IPS-NIHi11 (cell line): ENCODE measurements at regions not wholly inside any gene's neighbourhood (a gene's known extent, or its start where the extent isn't known, plus 50 kb on each side); places are given as distances from the start of the nearest gene placed in this dataset.
"Not testable (repeated sequence)": the region's sequence is repeated elsewhere in the genome, so short reads cannot be mapped to it uniquely, and the experiment has no call there.

Experiments used
- DNase-seq: peaks from one replicate; pipeline ENCODE4 v3.0.0; 2012; ENCODE audit warnings: mixed read lengths, low spot score

DNA sequence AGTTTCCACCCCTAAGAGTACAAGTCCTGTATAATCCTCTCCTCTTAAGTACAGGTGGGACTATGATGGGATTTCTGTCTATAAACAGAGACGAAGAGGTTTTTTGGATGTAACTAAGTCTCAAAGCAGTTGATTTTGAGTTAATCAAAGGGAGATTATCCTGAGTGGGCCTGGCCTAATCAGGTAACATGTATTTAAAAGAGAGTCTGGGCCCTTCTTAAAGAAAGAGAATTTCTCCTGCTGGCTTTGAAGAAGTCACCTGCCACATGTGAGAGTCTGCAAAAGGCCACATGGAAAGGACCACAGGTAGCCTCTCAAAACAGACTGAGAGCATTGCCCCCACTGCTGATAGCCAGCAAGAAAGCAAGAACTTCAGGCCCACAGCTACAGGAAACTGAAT is 142.3 kb downstream of the IRX5 start:
- no peak for DNase-seq

DNA sequence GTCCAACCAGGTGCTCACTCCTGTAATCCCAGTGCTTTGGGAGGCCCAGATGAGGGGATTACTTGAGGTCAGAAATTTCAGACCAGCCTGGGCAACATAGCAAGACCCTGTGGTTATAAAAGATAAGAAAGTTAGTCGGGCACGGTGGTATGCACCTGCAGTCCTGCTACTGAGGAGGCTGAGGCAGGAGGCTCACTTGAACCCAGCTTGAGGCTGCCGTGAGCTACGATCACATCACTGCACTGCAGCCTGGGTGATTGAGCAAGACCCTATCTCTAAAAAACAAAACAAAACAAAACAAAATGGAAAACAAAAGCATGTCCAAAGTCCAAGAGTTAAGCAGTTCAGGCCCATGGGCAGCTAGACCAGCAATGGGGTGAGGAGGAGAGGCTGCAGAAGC is 143.2 kb downstream of the IRX5 start:
- DNase-seq, result no peak

DNA sequence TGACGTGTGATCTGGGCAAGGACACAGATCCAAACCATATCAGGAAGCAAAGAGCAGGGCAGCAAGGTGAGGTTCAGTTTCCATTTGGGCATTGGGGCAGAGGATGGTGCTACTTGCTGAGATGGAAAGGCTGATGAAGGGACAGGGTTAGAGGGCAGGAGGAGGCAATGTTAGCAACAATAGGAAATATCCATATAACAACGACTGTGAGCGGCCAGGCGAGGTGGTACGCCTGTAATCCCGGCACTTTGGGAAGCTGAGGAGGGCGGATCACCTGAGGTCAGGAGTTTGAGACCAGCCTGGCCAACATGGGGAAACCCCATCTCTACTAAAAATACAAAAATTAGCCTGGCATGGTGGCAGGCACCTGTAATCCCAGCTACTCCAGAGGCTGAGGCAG is 144.5 kb downstream of the IRX5 start:
- DNase-seq, result not testable (repeated sequence)

DNA sequence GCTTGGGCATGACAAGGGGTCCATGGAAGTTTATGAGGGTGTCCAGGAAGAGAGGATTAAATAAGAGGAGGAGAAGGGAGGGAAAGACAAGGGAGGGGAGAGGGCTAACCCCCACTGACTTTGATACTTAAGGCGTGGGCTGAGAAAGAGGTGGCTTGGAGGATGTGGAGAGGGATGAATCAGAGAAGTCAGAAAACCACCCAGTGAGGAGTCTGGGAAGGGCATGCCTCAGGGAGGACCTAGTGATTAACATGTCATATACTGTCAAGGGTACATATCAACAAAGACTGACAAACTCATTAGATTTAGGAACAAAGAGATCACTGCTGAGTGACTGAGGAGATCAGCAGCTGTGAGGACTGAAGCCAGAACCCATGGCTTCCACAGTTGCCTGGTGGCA is 145.4 kb downstream of the IRX5 start:
- DNase-seq, result no peak

DNA sequence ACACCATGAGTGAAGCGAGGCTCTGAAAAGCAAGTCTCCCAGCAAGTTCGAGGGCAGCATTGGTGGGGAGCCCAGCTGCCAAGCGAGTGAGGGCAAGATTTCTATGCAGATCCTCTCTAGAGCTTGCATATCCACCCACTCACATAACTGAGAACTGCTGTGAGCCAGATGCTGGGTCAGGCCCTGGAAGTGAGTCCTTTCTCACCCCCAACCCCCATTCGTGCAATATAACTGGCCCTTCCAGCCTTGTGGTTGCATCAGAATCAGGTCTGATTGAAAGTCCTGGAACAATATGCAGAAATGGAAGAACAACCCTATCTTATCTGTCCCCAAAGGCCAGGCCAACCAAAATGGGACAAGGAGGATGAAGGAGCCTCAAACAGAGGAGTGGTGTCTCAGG is 146.6 kb downstream of the IRX5 start:
- DNase-seq, result no peak

DNA sequence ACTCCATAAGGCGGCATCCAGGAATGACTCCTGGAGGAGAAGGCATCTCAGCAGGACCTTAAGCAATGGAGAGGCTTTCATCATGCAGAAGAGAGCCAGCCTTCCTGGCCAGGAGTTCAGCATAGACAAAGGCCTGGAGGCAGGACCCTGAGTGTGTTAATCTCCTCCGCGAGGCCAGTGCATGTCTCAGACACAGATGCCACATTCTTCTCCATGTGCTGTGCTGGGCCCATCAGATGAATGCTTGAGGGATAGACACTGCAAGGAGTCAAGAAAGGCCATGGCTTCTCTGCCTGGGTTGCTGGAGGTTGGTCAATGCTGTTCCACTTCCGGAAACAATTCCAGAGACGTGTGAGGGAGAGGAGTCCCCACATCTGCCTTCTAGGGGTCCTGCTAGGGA is 147.5 kb downstream of the IRX5 start:
- DNase-seq, result no peak

DNA sequence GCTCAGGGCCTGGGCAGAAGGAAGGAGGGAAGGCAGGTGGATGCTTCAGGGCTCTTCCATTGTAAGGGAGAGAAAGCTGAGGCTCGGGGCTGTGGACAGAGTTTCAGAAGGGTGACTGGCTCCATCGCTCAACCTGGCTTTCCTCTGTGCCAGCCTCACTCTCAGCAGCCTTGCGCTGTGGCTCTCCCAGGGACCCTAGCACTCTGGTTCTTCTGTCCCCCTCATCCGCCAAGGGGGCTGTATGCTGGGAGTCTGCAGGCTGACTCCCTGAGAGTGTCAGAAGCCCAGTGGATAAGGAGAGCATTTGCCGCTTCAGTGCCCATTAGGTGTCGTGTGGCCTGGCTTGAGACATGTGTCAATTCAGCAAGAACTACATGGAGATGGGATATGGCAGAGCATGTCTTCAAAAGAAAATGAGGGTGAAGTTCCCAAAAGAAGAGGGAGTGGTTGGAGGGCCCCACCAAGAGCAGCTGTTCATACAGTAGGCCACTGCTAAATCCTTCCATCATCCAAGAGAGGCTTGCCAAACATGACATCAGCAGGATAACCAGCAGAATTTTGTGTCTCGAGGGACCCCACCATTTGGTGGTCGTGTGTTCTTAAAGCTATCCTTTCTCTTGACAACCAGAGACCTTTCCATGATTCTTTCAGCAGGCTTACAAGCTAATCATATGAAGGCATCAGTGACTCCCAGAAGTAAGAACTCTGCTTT is 148.2 kb downstream of the IRX5 start:
- no peak for DNase-seq

DNA sequence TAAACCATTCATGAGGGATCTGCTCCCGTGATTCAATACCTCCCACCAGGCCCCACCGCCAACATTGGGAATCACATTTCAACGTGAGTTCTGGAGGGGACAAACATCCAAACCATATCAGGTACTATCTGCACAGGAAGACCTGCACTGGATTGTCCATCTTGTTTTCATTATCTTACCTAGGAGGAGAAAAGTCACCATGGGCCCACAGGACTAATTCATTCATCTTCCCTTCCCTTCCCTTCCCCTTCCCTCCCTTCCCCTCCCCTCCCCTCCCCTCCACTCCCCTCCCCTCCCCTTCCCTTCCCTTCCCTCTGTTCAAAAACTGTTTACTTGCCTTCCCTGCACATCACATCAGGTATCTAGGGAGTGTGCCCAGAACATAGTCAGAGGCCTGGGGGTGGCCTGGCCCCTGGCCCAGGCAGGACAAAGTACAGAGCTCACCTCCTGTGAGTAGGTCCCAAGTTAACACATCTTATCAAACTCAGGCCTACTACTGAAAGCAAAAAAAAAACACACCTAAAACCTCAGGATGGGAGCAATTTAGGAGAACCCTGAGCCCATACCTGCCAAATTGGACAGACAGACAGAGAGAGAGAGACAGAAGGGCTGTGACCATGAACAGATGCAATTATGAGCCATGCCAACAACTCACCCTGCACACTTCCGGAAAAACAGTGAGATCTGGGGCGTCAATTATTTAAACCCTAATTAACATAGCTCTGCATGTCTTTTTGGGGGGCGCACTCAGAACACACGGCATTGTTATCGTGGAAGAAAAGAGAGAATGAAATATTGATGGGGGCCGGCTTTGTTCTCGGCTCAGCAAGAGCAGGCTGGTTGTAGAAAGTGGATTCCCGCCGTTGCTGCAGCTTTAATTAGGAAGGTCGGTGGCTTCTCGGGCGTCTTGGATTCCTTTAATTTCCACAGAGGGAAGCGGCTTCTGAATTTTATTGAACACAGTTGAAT is 151.2 kb downstream of the IRX5 start:
- no peak for DNase-seq

DNA sequence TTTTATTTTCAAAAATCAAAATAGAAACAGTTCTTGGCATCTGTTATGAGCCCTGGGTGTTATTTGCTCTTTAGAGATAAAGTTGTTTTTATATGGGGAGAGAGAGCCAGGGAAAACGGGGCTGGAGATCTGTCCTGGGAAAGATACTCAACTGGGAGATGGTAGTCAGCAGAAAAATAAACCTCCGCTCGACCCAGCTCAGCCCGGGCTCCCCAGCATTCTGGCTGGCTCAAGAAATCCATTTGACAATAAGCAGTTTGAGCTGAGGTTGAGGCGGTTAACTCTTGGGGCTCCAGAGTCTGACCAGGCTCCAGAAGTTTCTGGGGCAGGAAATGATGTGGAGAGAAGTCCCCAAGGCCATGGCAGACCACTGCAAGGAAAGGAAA is 151.9 kb downstream of the IRX5 start:
- DNase-seq, result no peak

DNA sequence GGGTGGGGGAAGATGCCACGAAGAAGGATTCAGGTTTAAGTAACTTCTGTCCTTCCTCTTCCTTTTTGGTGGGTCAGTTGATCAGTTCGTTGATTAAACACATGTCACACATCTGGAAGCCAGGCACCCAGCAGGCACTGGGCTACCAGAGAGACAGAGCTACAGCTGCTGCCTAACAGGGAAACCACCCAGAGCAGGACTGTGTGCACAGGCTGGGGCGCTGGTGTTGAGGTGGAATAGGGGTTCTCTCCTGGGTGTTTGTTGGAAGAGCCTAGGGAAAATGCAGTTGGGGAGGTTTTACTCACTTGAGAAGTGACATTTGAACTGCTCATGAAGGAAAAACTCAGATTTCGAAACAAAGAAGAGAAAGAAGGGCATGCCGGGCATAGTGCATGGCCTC is 152.4 kb downstream of the IRX5 start:
- DNase-seq, result no peak

DNA sequence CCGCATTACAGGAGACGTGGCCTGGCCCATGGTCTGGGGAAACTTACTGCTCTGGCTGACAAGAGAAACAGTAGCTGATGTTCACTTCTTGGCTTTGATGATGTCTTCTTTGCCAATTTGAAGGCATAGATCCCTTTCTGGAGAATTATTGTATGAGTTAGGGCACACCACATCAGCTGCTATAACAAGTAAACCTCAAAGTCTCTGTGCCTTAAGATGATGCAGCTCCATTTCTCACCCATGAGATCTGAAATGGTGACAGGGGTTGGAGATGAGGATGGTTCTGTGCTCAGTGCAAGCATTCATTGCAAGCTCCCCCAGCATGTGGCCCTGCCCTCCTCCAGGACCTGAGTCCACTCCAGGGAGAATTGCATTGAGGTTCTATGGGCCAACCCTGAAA is 157.4 kb downstream of the IRX5 start:
- no peak for DNase-seq

DNA sequence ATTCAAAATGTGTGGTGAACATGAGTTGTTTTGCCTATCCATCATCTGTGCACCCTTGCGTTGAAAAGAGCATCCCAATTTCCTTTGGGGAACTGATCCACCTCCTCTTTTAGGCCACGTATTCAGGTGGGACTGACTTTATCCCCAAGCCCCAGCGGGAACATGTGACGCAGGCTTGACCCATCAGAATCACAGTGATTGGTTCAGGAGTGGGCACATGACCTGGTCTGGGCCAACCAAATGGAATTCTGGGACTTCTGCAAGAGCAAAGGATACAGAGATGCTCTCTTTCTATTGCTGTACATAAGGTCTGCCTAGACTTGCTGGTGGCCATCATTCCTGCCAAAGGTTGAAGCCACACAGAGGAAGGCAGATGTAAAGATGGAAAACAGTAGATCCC is 158.9 kb downstream of the IRX5 start:
- no peak for DNase-seq

DNA sequence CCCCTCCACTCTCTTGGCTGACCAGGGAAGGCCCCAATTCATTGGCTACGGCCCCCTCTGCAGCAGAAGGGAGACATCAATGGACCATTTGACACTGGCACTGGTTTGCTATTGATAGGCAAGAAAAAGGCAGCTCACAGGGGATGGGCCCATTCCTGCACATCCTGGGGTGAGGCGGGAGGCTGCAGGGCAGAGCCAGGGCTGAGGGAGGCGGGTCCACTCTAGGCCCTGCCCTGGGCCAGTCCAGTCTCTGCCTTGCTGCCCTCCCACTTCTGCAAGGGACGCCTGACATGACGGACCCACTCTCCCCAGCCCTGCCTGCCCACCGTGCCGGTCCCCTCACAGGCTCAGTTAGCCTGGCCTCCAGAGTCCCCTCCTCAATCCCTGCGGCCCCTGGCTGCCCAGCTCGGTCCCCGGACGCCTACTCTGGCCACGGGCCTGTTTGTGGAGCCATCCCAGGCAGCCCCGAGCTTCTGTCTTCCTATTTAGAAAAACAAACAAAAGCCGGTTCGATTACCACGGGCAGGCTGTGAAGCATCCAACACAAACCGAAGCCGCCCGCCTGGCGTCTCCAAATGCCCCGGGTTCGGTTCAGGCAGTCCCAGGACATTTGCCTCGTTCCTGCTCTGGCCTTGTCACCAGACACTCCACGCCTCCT is 160.7 kb downstream of the IRX5 start:
- peak; percentile 31 for DNase-seq

DNA sequence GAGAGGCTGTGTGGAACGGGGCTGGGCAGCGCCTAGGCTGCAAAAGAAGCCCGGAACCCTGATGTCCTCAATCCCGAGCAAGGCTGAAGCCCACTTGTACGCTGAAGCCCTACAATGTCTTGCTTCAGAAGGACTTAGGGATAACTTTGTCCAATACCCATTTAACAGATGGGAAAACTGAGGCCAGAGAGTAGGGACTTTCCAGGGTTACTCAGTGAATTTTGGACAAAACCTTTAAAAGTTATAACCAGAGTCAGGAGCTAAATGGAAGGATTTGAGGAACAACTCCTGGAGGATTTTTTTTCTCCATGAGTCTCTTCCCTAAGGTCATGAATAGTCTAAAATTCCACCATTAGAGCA is 161.2 kb downstream of the IRX5 start:
- no peak for DNase-seq

DNA sequence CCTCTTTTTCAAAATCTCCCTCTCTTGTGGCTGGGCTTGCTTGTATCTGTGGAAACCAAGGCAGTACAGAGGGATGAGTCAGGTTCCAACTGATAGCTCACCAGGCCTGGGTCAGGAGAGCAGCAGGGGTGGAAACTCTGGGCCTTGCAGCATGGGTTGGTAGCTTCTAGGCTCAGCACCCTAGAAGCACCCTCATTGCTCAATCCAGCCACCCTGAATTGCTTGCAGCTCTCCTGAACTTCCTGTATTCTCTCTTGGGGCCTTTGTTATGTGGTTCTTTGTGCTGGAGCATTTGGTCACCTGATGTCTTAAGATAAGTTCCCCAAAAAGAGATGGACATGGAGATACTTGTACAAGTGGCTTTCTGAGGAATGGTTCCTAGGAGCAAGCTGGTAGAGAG is 169.4 kb downstream of the IRX5 start:
- DNase-seq, result no peak

DNA sequence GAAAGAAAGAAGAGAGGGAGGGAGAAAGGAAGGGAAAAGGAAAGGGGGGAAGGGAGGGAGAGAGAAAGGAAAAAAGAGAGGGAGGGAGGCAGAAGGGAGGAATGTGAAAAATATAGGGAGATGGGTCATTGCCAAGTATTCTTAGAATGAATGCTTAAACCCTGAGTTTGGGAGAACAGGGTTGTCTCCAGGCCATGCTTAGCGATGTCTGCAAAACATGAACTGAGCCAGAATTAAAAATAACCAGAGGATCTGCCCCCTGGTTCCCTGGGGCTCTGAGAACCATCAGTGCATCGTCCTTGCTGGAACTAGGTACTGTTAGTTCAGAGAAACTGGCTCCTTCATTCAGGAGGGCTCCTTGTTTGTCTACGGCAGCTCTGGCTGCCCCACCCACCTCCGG is 170.4 kb downstream of the IRX5 start:
- DNase-seq, result no peak

DNA sequence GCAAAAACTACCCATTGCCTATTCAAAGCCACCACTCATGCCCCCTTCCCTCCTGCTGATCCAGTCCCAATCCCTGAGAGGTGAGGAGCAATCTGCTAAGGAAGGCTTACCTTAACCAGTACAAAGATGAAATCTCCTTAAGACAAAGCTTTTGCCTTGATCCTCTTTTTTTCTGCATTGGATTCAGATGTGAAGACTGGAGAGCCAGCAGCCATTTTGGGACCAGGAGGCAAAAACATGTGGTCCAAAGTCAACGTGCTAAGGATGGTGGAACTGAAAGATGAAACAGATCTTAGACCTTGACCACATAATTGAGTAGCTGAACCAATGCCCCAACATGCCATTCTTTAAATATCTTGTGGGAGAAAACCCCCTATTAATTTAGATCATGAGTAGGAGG is 171.4 kb downstream of the IRX5 start:
- DNase-seq, result no peak

DNA sequence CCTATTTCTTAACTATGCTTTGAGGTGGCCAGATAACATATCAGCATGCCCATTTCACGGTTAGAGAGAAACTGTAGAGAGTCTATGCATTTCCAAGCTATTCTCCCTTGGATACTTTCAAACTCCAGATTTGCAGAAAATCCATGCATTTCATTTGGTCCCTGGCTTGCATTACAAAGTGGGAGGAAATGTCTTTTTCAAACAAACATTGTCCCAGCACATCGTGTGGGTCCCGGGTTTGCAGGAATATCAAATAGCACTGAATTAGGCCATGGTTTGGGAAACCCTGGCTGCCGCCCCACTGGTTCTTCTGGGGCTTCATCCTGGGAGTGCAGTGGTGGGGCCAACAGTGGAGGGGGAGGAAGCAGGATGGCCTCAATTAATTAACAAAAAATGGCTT is 171.9 kb downstream of the IRX5 start:
- DNase-seq, result no peak

DNA sequence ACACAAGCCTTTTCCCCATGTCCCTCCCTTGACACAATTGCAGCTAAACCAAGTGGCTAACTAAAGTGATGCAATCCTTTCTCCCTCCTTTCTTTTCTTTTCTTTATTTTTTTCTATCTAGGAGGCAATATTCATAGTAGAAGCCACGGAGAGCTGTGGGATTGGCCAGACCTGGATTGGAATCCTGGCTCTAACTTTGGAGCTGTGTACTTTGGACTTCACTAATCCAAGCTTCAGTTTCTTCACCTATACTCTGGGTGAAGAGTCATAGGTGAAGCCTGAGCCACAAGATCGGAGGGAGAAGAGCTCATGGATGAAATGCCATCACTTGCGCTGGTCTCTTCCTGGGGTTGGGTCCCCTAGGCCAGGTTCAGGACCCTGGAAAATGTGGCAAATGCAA is 177.2 kb downstream of the IRX5 start:
- DNase-seq, result no peak

DNA sequence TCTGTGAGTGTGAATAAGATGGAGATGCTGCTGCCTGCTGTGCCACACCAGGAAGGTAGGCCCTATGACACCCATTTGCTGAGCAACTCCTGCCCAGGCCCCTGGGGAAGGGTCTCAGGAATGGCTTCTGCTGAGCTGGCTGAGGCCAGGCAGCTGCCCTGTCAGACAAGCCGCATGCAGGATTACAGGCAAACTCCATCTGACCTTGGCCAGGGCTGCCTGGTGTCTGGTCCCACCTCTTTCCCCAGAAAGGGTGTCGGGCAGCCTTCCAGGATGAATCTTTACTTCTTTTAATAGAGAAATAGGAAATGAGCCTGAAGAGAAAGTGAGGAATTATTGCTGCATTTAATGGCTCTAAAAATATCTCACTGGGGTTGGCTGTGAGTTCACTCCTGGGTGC is 182.5 kb downstream of the IRX5 start:
- no peak for DNase-seq

DNA sequence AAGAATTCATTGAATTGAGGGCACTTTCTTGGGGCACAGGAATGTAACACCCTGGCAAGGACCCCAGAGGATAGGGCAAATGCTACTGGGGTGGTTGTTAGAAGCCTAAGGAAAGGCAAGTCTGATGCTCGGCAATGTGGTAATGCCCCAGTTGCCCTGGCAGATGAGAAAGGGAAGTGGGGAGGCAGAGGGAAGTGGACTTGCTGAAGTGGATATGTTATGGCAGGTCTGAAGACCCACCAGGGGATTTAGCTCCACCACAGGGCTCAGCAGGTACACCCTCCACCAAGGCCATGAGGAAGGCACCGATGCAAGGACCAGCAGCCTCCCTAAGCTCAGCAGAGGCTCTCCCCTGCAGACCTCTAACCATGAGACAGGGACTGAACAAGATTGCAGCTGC is 184.8 kb downstream of the IRX5 start:
- DNase-seq, result no peak

DNA sequence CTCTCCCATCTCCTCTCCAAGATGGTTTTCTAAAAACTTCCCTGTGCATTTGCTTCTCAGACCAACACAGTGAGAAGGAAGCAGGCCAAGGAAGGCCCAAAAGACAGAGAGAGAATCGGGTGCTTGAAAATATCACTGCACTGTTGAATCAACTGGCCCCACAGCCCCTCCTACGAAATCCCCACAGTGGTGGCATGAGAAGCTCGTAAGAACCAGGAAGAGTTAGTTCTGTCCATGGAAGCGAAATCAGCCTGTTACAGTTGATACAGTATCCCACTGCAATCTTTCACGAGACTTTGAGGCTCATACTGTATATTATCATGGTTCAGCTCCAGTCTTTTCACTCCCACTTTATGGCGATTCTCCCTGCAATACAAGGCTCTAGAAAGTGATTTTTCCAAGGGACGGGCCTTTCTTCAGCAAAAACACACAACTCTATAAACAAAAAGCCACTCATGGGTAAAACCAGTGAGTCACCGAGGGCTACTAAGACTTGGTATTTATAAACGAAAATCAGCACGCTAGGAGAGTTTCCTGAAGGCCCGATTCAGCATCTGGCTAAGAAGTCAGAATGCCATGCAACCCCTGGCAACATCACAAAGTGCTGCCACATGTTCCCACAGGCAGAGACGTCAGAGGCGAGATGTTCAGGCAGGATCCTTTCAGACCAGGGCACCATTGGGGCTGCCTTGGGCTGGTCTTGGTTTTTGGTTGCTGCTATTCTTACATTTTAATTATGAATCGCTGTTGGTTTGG is 185.7 kb downstream of the IRX5 start:
- DNase-seq, result no peak
